WTC11 (cell line): ENCODE measurements at regions not wholly inside any gene's neighbourhood (a gene's known extent, or its start where the extent isn't known, plus 50 kb on each side); places are given as distances from the start of the nearest gene placed in this dataset.
"Not testable (repeated sequence)": the region's sequence is repeated elsewhere in the genome, so short reads cannot be mapped to it uniquely, and the experiment has no call there.

Experiments used
- AR ChIP-seq: fragments of 250-450 bp; sonication (Bioruptor Pico); IDR thresholded peaks from 2 replicates; pipeline ENCODE4 v1.9.0; 2021; ENCODE audit warnings: mild to moderate bottlenecking
- CREM ChIP-seq: sonication (generic); formaldehyde crosslinking; IDR thresholded peaks from 2 replicates; pipeline ENCODE4 v1.8.1; 2022; ENCODE audit warnings: mild to moderate bottlenecking, missing genetic modification reagents, moderate library complexity
- ELF4 ChIP-seq: sonication (generic); formaldehyde crosslinking; IDR thresholded peaks from 2 replicates; pipeline ENCODE4 v1.8.1; 2022; ENCODE audit warnings: low read depth, mild to moderate bottlenecking, moderate library complexity, missing genetic modification reagents
- HMGXB4 ChIP-seq: sonication (generic); formaldehyde crosslinking; IDR thresholded peaks from 2 replicates; pipeline ENCODE4 v1.8.1; 2023; ENCODE audit warnings: mild to moderate bottlenecking, moderate library complexity, missing genetic modification reagents
- IRF2 ChIP-seq: sonication (generic); formaldehyde crosslinking; IDR thresholded peaks from 2 replicates; pipeline ENCODE4 v1.8.0; 2022; ENCODE audit warnings: low read depth, missing genetic modification reagents, borderline replicate concordance
- SMAD3 ChIP-seq: sonication (generic); formaldehyde crosslinking; IDR thresholded peaks from 2 replicates; pipeline ENCODE4 v1.8.0; 2022; ENCODE audit warnings: missing genetic modification reagents, mild to moderate bottlenecking, borderline replicate concordance
- TEAD4 ChIP-seq: sonication (generic); formaldehyde crosslinking; IDR thresholded peaks from 2 replicates; pipeline ENCODE4 v1.8.0; 2022; ENCODE audit warnings: mild to moderate bottlenecking, missing genetic modification reagents
- USF2 ChIP-seq: sonication (generic); formaldehyde crosslinking; IDR thresholded peaks from 2 replicates; pipeline ENCODE4 v1.8.1; 2023; ENCODE audit warnings: mild to moderate bottlenecking, missing genetic modification reagents, moderate library complexity
- ZBTB21 ChIP-seq: sonication (generic); formaldehyde crosslinking; IDR thresholded peaks from 2 replicates; pipeline ENCODE4 v1.8.1; 2023; ENCODE audit warnings: mild to moderate bottlenecking, missing genetic modification reagents, borderline replicate concordance
- ZNF121 ChIP-seq: sonication (generic); formaldehyde crosslinking; IDR thresholded peaks from 2 replicates; pipeline ENCODE4 v1.8.0; 2023; ENCODE audit warnings: missing genetic modification reagents
- ZNF138 ChIP-seq: sonication (generic); formaldehyde crosslinking; conservative IDR thresholded peaks from 2 replicates; pipeline ENCODE4 v1.8.1; 2022; ENCODE audit warnings: mild to moderate bottlenecking, moderate library complexity, missing genetic modification reagents
- TF ChIP-seq, protein P1 (sequence below): fragments of 200-600 bp; IDR thresholded peaks from 2 replicates; pipeline ENCODE4 v1.8.0; 2022; ENCODE audit warnings: antibody characterized with exemption
- TF ChIP-seq, protein P2 (sequence below): sonication (generic); formaldehyde crosslinking; IDR thresholded peaks from 2 replicates; pipeline ENCODE4 v1.8.0; 2022; ENCODE audit warnings: mild to moderate bottlenecking, missing genetic modification reagents
- TF ChIP-seq, protein P3 (sequence below): sonication (generic); formaldehyde crosslinking; IDR thresholded peaks from 2 replicates; pipeline ENCODE4 v1.8.1; 2022; ENCODE audit warnings: mild to moderate bottlenecking, missing genetic modification reagents, moderate library complexity, borderline replicate concordance

DNA sequence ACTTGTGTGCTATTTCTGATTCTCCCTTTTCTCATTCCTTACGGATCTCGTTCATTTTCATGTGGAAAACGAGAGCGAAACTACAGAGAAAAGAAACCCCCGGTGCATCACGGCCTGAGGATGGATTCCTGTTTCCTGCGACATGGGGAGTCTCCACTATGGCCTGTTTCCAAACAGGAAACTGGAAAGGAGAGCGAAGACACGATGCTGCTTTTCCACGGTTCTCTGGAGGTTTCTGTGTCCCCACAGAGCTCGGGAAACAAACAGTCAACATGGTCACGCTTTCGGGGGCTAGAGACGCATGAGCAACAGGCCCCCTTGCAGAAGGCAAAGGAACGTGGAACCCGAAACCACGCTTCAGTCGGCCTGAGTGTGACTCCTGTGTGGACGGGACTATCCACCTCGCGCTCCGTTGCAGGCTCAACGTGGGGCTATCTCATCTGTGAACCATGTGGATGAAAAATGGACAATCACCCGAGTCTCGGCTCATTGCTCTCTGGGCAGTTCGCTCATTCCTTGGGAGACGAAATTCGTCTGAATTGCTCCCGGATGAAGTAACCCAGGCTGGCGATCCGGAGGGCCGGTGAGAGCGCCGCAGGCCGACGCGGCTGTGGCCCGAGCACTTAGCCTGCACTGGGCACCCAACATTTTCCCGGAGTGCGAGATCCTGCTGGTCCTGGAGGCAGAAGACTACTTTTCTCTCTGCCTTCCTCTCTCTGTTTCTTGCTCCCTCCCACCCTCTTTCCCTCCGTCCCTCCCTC lies 3923.2 kb upstream of the OR11H1 start:
- not testable (repeated sequence) for TF ChIP-seq AR (CRISPR knock-in tag); ZBTB21 (CRISPR knock-in tag); TEAD4 (CRISPR knock-in tag); HMGXB4 (CRISPR knock-in tag); ZNF121 (CRISPR knock-in tag); USF2 (CRISPR knock-in tag); CREM; SMAD3 (CRISPR knock-in tag); IRF2 (CRISPR knock-in tag); ZNF138 (CRISPR knock-in tag); ELF4 (CRISPR knock-in tag)
- TF ChIP-seq, protein P1, sequence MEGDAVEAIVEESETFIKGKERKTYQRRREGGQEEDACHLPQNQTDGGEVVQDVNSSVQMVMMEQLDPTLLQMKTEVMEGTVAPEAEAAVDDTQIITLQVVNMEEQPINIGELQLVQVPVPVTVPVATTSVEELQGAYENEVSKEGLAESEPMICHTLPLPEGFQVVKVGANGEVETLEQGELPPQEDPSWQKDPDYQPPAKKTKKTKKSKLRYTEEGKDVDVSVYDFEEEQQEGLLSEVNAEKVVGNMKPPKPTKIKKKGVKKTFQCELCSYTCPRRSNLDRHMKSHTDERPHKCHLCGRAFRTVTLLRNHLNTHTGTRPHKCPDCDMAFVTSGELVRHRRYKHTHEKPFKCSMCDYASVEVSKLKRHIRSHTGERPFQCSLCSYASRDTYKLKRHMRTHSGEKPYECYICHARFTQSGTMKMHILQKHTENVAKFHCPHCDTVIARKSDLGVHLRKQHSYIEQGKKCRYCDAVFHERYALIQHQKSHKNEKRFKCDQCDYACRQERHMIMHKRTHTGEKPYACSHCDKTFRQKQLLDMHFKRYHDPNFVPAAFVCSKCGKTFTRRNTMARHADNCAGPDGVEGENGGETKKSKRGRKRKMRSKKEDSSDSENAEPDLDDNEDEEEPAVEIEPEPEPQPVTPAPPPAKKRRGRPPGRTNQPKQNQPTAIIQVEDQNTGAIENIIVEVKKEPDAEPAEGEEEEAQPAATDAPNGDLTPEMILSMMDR = not testable (repeated sequence)
- TF ChIP-seq, protein P2, sequence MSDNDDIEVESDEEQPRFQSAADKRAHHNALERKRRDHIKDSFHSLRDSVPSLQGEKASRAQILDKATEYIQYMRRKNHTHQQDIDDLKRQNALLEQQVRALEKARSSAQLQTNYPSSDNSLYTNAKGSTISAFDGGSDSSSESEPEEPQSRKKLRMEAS (CRISPR knock-in tag) = not testable (repeated sequence)
- TF ChIP-seq, protein P3, sequence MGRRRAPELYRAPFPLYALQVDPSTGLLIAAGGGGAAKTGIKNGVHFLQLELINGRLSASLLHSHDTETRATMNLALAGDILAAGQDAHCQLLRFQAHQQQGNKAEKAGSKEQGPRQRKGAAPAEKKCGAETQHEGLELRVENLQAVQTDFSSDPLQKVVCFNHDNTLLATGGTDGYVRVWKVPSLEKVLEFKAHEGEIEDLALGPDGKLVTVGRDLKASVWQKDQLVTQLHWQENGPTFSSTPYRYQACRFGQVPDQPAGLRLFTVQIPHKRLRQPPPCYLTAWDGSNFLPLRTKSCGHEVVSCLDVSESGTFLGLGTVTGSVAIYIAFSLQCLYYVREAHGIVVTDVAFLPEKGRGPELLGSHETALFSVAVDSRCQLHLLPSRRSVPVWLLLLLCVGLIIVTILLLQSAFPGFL = not testable (repeated sequence)
